ENCODE measurements at regions not wholly inside any gene's neighbourhood (a gene's known extent, or its start where the extent isn't known, plus 50 kb on each side); places are given as distances from the start of the nearest gene placed in this dataset.

DNA sequence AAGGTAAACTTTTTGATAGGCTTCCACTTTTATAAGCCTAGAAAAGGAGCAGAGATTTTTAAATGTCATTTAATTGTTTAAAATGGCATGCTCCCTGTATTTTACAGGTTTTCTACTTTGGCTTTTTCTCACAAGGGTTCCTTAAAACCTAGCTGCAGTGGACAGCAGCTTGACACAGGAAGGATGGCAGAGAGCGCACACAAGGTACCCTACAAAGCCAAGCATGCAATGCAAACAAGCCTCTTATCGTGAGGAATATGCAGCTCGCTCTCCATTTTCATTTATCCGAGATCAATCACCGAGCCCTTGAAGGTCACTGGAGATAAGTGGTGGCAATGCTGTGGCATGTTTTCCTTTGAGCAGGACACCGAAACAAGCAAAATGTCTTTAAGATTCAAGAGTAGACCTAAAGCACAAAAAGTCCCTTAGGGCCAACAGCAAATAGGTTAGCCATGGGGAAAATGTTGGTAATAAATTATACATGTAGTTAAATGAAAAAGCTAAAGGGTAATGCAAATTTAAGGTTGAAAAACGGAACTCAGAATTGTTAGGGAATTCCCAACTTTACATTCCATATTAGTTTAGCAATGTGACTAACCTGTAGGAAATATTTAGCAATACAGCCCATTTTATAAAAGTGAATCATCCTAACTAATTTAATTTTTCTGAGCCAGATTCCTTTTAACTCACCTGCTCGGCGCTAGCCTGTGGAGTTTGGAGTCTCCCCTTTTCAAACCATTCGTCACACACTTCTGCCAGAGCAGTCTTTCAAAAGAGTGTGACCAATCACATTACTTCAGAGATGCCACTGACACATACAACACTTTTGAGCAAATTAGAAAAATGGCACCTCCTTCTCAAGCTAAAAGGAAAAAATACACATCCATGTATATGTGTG is 337.9 kb upstream of the PKDCC start:
- TF ChIP-seq, protein P1, sequence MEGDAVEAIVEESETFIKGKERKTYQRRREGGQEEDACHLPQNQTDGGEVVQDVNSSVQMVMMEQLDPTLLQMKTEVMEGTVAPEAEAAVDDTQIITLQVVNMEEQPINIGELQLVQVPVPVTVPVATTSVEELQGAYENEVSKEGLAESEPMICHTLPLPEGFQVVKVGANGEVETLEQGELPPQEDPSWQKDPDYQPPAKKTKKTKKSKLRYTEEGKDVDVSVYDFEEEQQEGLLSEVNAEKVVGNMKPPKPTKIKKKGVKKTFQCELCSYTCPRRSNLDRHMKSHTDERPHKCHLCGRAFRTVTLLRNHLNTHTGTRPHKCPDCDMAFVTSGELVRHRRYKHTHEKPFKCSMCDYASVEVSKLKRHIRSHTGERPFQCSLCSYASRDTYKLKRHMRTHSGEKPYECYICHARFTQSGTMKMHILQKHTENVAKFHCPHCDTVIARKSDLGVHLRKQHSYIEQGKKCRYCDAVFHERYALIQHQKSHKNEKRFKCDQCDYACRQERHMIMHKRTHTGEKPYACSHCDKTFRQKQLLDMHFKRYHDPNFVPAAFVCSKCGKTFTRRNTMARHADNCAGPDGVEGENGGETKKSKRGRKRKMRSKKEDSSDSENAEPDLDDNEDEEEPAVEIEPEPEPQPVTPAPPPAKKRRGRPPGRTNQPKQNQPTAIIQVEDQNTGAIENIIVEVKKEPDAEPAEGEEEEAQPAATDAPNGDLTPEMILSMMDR (conservative IDR thresholded peaks at IDR 0.05; ENCODE audit: low read depth, low read length): no peak
- no peak overlapping the region for H3K4me3 ChIP-seq (ENCODE audit: low read length)
- no peak for DNase-seq (ENCODE audit: low read depth)

DNA sequence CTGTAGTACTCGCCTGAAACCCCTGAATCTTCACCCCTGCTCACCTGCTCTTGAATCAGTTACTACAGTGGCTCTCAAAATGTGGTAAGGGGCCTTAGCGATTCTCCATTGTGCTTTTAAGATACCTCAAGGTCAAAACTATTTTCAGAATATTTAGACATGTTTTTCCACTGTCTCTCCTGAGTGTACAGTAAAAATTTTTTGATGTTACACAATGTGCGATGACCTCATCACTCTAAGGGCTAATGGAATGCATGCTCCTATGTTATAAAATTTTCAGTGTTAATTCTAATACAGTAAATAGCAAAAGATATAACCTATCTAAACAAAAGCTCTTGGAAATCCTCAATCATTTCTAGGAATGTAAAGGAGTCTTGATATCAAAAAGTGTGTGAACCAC is 336.9 kb upstream of the PKDCC start:
- no peak overlapping the region for H3K4me3 ChIP-seq (ENCODE audit: low read length)
- TF ChIP-seq, protein P1 (conservative IDR thresholded peaks at IDR 0.05; ENCODE audit: low read depth, low read length): no peak
- DNase-seq (ENCODE audit: low read depth): no peak

DNA sequence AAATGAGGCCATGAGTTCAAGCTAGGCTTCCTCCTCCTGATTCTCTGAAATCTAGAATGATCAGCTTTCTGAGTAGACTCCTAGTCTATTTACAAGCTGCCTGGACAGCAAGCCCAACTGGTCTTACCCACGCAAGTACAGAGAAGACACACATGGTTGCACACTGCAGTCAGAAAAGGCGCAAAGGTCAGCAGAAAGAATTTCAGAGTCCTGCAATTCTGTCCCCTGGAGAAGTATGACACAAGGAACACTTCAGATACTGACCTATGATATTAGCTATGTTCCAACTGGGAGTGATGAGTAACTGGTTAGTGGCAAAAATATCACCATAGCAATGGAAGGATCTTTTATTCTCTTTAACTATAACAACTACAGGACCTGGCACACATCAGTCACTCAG is 336.1 kb upstream of the PKDCC start:
- DNase-seq (ENCODE audit: low read depth): no peak
- H3K4me3 ChIP-seq (ENCODE audit: low read length): no peak overlapping the region
- TF ChIP-seq, protein P1 (conservative IDR thresholded peaks at IDR 0.05; ENCODE audit: low read depth, low read length): no peak

DNA sequence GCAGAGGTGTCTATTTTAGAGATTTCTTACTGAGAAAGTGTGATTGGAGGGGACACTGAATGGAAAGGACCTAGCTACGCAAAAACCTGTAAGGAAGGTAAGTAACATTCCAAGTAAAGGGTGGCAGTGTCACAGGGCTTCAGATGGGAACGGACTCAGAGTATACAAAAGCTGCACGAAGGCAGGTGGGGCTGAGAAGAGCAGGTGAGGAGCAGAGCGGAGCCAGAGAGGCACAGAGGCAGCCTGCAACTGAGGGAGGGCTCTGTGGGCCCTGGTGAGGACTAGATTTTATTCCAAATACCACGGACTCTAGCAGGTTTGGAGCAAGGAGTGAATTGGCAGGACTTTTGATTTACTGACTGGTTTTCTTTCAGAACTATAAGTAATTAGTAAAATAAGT is 331.3 kb upstream of the PKDCC start:
- no peak for DNase-seq (ENCODE audit: low read depth)
- TF ChIP-seq, protein P1 (conservative IDR thresholded peaks at IDR 0.05; ENCODE audit: low read depth, low read length): no peak
- H3K4me3 ChIP-seq (ENCODE audit: low read length): no peak overlapping the region

DNA sequence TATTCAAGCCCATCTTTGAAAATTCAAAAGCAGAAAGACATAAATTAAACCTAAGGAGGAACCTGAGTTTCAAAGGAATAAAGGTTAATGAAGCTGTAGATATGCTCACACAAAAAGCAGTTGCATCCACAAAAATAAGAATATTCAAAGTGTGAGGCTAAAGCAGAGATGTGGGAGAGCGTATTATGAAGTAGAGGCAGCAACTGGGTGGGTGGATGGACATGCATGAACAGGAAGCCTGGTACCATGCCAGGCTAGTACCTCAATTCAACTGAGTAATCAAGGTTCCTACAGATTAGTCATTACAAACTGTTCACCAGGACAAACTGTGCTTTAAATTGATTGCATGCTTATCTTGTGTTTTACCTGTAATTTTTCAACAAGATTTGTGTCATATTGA is 330.0 kb upstream of the PKDCC start:
- DNase-seq (ENCODE audit: low read depth): no peak
- TF ChIP-seq, protein P1 (conservative IDR thresholded peaks at IDR 0.05; ENCODE audit: low read depth, low read length): no peak

DNA sequence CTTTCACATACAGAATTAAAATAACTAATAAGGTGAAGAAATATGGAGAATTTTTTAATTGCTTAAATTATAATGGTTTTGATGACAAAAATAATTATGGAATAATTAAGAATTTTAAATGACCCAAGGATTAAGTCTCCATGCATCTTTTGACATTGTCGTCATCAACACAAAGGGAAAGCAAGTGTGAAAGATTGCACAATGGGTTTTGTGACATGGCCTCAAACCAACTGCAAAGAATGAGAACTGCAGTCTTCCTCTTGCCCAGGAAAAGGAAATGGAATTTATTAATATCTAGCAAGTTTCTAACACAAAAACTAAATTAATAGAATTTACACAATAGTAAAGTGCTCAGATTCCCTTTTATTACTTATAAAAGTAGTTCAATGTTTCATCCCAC is 329.1 kb upstream of the PKDCC start:
- H3K4me3 ChIP-seq (ENCODE audit: low read length): no peak overlapping the region
- DNase-seq (ENCODE audit: low read depth): no peak
- TF ChIP-seq, protein P1 (conservative IDR thresholded peaks at IDR 0.05; ENCODE audit: low read depth, low read length): no peak

More for the DNA sequence above, 330.0 kb upstream of the PKDCC start:
- H3K4me3 ChIP-seq (ENCODE audit: low read length): no peak overlapping the region

DNA sequence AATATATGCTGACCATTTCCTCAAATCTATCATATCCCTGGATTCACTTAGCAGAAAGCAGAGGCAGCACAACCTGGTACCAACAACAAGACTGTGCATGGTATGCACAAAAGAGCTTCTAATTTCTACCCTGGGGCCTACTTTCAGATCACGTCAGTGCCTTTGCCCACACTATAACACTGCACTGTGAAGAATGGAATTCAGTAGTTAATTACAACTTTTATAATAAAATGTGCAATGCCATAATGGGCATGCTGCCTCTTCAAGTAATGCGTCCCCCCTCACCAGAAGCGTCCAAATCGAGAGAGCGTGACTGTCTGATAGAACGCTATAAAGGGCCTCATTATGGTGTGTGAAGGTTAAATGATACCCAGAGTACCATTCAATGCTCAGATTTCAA is 328.1 kb upstream of the PKDCC start:
- H3K4me3 ChIP-seq (ENCODE audit: low read length): no peak overlapping the region
- DNase-seq (ENCODE audit: low read depth): no peak
- TF ChIP-seq, protein P1 (conservative IDR thresholded peaks at IDR 0.05; ENCODE audit: low read depth, low read length): no peak

Measured in retinal pigment epithelial cell (primary cell).